ENCODE measurements at regions not wholly inside any gene's neighbourhood (a gene's known extent, or its start where the extent isn't known, plus 50 kb on each side); places are given as distances from the start of the nearest gene placed in this dataset.
"Not testable (repeated sequence)": the region's sequence is repeated elsewhere in the genome, so short reads cannot be mapped to it uniquely, and the experiment has no call there.

DNA sequence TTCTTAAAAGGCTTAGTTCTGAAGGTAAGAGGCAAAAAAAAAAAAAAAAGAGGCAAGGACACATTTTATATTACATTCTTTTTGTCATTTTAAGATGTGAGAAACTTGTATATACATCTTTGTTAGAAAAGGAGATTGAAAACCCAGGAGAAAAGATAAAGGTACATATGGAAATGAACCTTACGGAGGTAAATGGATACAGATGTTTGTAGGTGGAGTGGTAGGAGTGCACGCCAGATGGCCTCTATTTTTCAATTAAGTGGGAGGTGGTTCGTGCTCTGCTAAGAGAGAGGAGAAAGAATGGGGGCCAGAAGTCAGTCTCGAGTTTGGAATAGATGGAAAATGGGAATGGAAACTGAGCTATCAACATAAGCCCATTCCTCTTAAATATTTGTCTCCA is 622.5 kb upstream of the GHITM start:
- DNase-seq (ENCODE audit: low read depth), result no peak

DNA sequence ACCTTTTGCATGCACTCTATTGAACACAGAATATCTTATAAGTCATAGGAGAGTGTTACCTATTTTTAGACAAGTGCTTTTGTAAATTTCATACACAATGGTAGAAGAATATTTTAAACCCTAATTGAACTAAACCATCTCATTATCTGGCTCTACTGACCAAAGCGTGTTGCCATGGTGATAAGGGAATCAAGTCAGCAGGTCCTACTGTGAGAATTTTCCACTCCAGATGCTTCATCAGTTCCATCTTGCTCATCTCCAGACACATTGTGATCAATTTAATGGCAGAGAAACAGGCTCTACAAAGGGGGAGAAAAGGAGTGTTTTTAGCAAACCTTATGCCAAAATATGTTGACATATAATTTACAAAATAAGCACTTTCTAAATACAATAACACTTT is 621.9 kb upstream of the GHITM start:
- no peak for DNase-seq (ENCODE audit: low read depth)

DNA sequence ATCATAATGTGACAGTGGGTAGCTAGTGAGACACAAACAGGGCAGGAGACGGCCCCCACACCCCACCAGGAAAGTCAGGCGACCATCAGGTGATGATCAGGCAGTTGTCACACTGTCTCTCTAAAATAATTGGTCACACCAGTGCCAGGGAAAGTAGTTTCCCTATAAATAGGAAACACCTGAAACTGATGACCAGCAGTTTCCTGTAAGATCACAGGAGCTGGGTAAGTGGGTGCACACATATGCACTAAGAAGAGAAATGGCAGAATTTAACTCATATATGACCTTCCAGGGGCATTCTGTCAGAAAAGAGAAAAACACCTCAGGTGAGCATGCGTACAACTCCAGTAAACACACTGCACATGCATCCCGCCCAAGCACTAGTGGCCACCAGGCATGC is 620.5 kb upstream of the GHITM start:
- no peak for DNase-seq (ENCODE audit: low read depth)

DNA sequence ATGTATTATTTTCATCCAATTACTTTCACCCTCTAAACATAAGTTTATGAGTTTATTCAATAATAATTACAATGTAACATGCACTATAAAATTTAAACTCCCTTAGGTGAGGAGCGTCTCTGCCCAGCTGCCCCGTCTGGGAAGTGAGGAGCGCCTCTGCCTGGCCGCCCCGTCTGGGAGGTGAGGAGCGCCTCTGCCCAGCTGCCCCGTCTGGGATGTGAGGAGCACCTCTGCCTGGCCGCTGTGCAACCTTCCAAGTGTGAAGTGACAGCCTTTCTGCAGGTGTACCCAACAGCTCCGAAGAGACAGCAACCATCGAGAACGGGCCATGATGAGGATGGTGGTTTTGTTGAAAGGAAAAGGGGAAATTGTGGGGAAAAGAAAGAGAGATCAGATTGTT is 618.9 kb upstream of the GHITM start:
- not testable (repeated sequence) for DNase-seq (ENCODE audit: low read depth)

DNA sequence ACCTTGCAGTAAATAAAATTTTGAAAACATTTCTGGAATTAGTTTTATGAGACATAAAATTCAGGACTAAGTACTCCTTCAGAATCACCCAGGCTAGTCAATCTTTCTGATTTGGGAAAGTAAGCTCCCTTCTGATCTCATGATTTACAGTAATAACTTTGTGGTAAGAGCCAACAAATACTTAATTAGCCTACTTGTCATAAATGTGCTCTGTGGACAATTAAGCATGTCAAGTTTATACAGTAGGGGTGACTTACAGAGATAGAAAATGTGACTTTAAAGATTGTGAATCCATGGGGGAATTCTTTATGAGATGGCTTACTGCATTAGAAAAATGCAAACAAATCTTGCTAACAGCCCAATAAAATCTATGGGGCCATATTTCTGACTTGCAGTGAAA is 616.9 kb upstream of the GHITM start:
- no peak for DNase-seq (ENCODE audit: low read depth)

DNA sequence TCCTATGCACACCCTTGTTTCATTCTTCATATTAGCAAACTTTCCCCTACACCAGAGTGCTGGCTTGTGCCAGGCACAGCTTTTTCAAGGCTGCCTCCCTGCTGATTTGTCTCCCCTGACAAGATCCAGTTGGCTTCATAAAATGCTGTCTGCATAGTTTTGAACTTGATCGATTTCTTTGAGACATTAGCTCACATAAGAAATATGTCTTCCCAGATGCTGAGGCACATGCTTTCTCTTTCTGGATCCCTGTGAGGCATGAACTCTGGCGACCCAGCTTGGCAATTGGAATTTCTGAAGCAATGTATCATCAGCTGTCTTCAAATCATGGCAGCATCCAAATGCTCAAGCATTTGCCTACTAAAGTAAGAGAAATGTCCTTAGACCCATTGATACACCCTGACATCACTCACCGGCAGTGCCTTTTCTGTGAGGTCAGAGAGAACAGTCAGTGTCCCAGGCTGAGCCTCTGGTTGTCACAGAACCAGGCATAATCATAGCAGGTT is 616.4 kb upstream of the GHITM start:
- no peak for DNase-seq (ENCODE audit: low read depth)

DNA sequence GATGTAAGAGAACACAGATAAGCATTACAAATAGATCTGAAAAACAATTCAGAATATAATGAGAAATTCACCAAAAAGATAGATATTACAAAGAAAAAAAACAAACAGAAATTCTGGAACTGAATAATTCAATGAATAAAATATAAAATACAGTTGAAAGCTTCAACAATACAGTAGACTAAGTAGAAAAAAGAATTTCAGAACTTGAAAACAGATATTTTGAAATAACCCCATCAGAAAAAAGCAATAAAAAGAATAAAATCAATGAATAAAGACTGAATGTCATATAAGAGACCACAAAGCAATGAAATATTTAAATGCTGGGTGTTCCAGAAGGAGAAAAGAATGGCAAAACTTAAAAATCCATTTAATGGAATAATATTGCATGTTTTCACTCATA is 611.4 kb upstream of the GHITM start:
- DNase-seq (ENCODE audit: low read depth), result no peak

DNA sequence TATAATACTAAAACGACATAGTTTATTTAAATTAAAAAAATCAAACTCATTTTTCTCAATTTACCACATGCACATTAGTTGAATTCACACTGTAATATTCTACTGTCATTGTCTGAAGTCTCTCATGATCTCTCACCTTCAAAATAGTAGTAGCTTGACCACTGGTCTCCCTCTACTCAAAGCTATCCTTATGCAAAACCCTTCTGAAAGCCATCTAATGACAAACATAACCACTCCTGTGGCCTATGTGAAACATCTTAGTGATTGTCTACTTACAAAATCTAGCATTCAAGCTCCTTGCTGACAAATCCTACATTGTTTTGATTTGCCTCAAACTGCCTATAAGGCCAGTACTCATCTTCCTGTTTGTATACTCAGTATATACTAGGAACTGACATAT is 606.0 kb upstream of the GHITM start:
- DNase-seq (ENCODE audit: low read depth), result no peak

DNA sequence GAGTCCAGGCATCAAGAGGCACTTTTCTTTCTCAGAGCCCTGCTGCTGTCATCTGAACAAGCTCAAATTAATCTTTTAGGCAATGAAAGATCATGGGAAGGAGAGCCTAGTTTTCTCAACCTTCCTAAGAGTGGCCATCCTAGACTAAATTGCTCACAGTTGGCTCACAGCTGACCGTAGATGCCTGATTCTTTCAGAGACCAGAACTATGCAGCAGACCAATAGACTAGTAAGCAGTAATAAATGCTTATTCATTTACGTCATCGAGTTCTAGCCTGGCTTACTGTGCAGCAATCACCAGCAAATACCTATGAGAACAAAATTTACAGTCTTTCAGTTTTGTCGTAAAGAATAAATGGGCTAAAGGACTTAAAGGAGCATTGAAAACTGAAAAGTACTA is 602.9 kb upstream of the GHITM start:
- no peak for DNase-seq (ENCODE audit: low read depth)

DNA sequence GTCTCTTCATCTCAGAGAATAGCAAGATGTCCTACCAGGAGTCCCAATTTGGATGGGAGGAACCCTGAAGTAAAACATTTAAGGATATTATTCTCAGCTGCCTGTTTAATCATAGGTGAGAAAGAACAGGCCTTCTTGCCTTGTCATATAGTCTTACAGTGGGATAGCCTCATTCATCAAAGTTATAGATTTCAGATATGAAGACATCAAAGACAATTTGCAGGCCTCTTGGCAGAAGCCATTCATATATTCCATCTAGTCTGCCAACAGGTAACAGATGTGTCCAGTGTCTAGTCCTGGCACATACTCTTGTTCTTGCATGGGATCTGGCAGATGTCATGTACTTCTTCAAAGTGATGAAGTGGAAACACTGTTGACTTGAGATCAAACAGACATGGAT is 601.3 kb upstream of the GHITM start:
- no peak for DNase-seq (ENCODE audit: low read depth)

DNA sequence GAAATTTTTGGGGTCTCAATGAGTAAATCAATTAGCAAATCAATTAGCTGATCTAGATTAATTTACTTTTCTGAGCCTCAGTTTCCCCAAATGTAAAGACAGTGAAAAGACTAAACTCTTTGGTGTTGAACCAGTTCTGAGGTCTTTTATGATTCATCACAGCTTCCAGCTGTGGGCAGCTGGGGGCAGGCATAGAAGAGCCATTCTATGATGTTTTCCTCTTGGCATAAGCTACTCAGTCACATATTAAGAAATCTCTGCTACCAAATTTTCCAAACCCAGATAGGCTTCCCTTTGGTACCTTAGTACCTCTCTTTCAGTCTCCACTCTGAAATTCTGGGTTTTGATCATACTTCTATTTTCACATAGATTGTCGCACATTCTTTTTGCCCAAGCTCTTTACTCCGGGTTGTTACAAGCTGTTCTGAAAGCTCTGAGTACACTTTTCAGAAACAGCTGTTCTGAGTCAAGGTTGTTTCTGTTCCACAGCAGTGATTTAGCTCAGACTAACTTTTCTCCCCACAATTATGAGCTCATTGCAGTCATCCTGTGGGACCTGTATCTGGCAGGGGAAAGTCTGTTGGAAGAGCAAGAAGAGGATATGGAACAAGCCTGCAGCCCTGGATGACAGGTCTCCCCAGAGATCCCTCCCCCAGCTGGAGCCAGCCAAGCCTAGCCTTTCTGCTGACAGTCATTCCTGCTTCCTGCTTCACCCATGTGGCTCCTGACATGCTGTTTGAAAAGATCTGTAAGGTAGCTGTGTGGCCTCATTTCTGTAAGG is 599.6 kb upstream of the GHITM start:
- peak; percentile 94 for DNase-seq (ENCODE audit: low read depth)

DNA sequence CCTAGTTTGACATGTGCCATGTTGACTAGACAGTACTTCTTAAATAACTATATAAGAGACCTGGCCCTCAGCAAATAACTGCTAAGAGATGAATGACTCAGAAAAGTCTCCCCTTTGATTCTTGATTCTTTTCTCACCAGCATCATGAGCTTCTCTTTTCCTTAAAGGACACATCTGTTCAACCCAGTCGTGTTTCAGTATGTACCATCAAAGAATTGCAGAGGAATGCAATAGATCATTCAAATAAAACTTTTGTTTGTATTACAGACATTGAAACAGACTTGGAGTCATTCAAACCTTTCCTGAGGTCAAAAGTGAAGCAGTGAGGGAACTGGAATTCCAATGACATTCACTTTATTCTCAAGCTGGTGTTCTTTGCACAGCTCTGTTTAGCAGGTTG is 598.3 kb upstream of the GHITM start:
- no peak for DNase-seq (ENCODE audit: low read depth)

DNA sequence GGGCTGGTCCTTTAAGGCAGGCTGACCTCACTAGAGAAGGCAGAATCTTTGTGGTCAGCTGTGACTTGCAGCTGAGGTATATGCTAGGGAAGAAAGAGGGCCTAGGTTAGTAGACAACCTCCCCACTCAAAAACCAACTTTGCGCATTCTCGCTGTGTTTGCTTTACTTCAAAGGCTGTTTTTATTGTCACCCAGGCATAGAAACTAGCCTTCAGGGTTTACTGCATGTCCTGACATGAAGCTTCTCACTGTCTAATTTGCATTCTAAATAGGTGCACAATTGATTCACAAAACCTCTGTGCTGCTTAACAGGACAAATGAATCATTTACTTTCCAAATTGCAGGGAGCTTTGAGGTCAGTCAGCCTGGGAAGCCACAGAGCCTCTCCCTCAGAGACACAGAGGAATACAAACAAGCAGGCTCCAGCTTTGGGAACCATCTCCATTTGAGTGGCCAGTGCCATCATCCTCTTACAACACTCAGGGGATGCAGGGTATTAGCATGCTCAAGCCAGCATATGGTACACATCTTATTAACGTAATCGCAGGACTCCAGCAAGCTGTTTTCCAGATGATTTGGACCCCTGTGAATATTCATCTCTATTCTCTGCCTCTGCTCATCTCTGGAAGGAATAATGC is 596.4 kb upstream of the GHITM start:
- DNase-seq (ENCODE audit: low read depth), result no peak

DNA sequence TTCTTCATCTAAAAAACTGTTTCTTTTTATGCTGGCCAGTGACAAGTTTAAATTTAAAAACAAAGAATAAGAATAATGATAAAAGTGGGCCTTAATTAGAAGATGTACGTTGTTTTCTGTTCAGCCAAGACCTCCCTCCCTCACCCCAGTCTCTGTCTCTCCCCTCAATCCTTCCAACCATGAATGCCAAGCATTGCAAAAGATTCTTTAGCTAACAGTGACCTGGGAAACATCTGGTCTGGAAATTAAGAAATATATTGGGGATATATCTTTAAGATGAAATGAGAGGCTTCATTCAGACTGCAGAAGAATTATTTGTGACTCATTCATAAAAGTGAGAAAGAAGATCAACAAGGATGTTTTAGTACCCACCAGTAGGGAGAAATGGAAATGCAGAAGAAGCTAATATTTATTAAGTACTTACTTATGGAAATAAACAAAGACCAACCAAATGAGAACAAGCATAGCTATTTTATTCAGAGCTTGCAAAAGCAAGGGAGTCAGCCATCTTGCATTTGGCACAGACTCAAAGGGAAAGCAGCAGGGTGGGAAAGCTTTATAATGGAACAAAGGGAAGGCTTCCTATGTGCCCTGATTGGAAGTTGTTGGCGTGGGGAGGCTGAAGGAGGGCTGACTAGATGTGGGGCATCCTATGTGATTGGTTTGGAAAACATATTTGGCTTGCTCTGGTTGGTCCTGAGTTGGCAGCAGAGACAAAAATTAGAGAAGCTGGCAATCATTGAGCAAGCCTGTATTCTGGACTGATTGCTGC is 595.4 kb upstream of the GHITM start:
- no peak for DNase-seq (ENCODE audit: low read depth)

DNA sequence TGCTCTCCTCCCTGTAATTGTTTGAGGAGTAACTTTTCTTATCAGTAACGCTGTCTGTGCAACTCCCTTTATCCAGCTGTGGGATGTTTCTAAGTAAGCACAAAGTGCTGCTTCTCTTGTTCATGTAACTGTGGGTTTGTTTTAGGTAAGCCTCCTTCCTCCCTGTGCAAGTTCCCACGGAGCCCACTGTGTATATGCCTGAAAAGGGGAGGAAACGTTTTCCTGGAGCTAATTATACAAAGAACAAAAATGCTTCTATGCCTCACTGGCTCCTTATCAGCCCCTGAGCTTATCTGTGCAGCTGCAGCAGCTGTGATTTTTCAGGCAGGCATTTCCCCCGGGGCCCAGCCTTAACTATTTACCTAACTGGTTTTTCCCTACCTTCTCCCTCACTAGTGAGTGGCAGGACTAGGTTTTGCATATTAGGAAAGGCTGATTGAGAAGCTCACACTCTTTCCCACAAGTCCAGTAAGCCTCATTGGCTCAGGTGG is 593.4 kb upstream of the GHITM start:
- DNase-seq (ENCODE audit: low read depth), result no peak

DNA sequence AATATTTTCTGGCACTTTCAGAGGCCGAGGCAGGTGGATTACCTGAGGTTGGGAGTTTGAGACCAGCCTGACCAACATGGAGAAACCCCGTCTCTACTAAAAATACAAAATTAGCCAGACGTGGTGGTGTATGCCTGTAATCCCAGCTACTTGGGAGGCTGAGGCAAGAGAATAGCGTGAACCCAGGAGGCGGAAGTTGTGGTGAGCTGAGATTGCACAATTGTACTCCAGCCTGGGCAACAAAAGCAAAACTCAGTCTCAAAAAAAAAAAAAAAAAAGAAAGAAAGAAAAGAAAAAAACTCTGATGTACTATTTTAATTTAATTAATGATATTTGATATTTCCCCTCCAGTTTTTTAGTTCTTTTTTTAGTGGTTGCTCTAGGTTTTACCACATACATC is 588.1 kb upstream of the GHITM start:
- not testable (repeated sequence) for DNase-seq (ENCODE audit: low read depth)

DNA sequence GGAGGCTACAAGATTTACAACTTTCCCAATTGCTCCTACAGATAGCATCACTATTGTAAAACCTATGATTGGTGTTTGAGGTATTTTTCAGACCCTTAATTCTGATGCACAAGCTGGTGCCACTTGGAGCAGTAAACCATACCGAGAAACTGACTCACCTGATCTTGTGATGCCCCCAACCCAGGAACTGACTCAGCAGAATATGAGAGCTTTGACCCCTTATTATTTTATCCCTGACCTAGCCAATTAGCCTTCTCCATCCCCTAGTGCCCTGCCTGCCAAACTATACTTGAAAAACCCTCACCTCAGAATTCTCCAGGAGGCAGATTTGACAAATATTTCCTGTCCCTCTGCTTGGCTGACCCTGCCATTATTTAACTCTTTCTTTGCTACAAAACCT is 585.9 kb upstream of the GHITM start:
- DNase-seq (ENCODE audit: low read depth), result no peak

DNA sequence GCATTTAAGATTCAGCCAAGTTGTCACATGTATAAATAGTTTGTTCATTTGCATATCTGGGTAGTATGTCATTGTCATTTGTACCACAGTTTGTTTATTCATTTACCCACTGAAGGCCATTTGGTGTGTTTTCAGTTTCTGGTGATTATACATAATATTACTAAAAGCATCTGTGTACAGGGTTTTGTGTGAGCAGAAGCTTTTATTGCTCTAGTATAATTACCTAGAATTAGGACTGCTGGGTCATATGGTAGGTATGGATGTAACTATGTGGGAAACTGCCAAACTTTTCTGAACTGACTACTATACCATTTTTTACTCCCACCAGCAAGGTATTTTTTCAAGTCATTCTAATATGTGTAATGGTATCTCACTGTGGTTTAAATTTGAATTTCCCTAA is 584.0 kb upstream of the GHITM start:
- DNase-seq (ENCODE audit: low read depth), result no peak

DNA sequence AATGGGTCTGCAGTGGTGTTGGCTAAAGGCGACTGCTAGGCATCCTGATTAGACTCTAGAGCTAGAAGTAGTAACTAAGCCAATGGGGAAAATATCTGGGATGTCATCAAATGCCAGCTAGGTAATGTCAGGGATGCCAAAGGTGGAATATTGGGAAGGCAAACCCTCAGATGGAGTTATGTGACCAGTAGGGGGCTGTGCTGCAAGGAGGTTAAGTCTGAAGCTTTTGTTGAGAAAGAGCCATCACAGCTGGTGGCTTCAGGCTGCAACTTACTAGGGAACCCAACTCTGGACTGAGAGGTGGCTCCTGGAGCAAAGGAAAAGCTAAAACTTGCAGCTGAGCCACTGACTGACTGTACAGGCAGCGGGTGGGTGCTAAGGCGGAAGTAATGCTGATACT is 576.9 kb upstream of the GHITM start:
- no peak for DNase-seq (ENCODE audit: low read depth)

DNA sequence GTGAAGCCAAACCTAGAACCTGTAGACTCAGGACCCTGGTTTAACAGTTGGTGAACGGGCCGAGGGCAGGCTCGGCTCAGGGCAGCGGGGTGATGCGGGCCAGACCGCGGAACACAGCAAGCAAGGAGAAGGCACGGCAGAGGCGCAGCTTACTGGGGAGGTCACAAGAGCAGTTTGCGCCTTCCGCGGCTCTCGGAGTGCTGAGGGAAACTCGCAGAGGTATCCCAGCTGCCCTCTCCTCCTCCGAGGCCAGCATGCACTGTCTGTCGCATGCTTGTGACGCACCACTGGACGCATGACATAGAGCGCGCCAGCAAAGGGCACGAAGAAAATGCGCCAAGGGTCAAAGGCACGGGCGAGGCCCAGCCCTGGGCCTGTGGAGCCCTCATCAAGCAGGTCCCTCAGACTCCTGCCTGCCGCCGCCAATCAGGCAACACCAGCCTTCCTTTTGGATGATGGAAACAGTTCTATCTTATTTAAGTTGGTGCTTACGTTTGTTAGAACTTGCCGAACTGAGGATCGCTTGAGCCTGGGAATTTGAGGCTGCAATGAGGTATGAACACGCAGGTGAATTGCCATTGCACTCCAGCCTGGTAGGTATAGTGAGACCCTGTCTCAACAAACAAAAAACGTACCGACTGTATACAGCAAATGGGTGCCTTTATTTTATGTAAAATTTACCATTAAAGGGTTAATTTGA is 574.3 kb upstream of the GHITM start:
- DNase-seq (ENCODE audit: low read depth), result no peak

DNA sequence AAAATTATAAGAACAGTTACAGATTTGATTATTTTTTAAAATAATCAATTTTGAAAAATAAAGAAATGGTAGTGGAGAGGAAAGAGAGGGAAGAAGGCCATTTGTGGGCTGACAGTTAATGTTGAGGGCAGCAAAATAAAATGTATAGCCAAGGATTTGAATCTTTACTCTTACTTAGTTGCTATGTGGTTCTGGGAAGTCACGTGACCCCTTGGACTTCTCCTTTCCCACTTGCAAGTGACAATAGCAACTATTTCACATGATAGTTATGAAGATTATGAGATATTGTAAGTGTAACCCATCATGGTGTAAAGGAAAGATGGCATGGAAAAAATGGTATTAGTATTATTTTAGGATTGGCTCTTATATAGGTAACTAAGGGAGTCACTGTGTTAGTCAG is 567.3 kb upstream of the GHITM start:
- DNase-seq (ENCODE audit: low read depth), result no peak

DNA sequence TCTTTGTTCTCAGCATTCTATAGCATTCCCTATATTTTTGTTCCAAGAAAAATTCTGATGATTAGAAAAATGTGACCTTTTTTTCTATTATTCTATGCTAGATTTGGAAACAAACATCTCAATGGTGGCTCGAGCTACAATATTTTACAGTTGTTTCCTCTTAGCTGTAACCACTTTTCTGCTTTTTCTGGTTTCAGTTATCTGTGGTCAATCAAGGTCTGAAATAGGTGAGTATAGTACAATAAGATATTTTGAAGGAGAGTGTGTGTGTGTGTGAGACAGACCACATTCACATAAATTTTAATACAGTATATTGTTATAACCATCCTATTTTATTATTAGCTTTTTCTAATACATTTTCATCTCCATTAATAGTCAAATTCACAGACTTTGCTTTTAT is 564.5 kb upstream of the GHITM start:
- DNase-seq (ENCODE audit: low read depth), result no peak
